DOHH2 (cell line): ENCODE measurements at regions not wholly inside any gene's neighbourhood (a gene's known extent, or its start where the extent isn't known, plus 50 kb on each side); places are given as distances from the start of the nearest gene placed in this dataset.

Experiments used
- EZH2phosphoT487 ChIP-seq: fragments of 200-600 bp; sonication (generic); IDR thresholded peaks from 2 replicates; pipeline ENCODE4 v1.6.1; 2017; ENCODE audit warnings: borderline replicate concordance, mild to moderate bottlenecking, antibody characterized with exemption, low read length, moderate library complexity, mixed read lengths
- TF ChIP-seq, protein P1 (sequence below): fragments of 200-600 bp; sonication (generic); IDR thresholded peaks from one replicate; pipeline ENCODE4 v1.5.1; 2014; ENCODE audit warnings: antibody characterized with exemption, mild to moderate bottlenecking, low read depth, low read length; ENCODE audit not compliant: poor library complexity, severe bottlenecking

DNA sequence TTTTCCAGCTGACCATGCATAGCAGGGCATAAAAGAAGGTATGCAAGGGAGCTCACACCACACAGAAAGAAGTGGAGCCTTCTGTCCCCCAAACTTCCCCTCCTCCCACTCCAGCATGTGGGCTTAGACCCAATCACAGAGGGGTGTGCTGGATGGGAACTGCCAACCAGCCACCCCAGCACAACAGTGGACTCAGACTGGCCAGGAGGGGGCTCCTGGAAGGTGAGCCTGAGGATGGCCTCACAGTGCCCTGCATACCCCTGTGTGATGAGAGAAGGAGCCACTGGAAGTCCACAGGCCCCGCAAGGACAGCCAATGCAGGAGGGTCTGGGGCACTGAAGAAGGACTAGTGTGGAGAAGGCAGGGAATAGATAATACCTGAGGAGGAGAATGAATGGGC, 106.9 kb upstream of the SERP2 start:
- TF ChIP-seq EZH2phosphoT487: no peak
- TF ChIP-seq, protein P1, sequence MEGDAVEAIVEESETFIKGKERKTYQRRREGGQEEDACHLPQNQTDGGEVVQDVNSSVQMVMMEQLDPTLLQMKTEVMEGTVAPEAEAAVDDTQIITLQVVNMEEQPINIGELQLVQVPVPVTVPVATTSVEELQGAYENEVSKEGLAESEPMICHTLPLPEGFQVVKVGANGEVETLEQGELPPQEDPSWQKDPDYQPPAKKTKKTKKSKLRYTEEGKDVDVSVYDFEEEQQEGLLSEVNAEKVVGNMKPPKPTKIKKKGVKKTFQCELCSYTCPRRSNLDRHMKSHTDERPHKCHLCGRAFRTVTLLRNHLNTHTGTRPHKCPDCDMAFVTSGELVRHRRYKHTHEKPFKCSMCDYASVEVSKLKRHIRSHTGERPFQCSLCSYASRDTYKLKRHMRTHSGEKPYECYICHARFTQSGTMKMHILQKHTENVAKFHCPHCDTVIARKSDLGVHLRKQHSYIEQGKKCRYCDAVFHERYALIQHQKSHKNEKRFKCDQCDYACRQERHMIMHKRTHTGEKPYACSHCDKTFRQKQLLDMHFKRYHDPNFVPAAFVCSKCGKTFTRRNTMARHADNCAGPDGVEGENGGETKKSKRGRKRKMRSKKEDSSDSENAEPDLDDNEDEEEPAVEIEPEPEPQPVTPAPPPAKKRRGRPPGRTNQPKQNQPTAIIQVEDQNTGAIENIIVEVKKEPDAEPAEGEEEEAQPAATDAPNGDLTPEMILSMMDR: no peak
